B cell (primary cell): ENCODE measurements at regions not wholly inside any gene's neighbourhood (a gene's known extent, or its start where the extent isn't known, plus 50 kb on each side); places are given as distances from the start of the nearest gene placed in this dataset.

Experiments
- CTCF ChIP-seq: fragments of 200-600 bp; IDR thresholded peaks from one replicate; pipeline ENCODE4 v1.8.0; 2022; ENCODE audit warnings: antibody characterized with exemption, mild to moderate bottlenecking
- EZH2 ChIP-seq: IDR thresholded peaks from 2 replicates; pipeline ENCODE4 v1.6.1; 2012; ENCODE audit warnings: borderline replicate concordance, low read depth, mild to moderate bottlenecking, moderate library complexity, low read length; ENCODE audit not compliant: insufficient read depth, poor library complexity, severe bottlenecking

DNA sequence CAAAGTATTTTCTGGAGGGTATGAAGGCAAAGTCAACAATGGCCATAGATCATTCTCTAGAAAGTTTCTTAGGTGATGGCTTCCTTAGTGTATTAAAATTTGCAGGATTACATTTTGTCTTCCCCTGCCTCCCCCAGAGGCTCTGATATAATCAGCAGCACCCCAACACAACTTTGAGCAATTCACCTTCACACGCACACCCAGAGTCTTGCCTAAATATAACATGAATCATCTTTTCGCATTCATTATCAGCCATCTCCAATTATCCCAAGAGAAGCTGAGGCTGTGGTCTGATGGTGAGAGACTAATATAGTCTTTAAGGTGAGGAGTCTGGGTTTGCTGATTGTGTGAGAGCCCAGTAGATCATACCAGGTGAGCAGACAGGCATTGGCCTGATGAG, 343.0 kb downstream of the RRAGC start:
- TF ChIP-seq EZH2 (no peak), CTCF (no peak)
